Esophagus muscularis mucosa (tissue), 4 donors: ENCODE measurements at regions not wholly inside any gene's neighbourhood (a gene's known extent, or its start where the extent isn't known, plus 50 kb on each side); places are given as distances from the start of the nearest gene placed in this dataset.
A peak's percentile ranks its signal among the peaks of the same experiment; 100 is the strongest.

Experiments used
- DNase-seq: peaks from one replicate; pipeline ENCODE4 v3.0.0-alpha.2; 2017; ENCODE audit errors: extremely low spot score
- H3K27ac ChIP-seq, 4 donors: fragments of 200-600 bp; sonication (generic); replicated peaks in 1 of 4; 1 replicate in 3 of 4; 2 replicates in 1 of 4; pipeline ENCODE4 v1.5.1; 2016 to 2019; ENCODE audit warnings: mild to moderate bottlenecking in 1 of 4
- H3K27me3 ChIP-seq, 4 donors: fragments of 200-600 bp; sonication (generic); one replicate each; pipeline versions ENCODE4 v1.5.1 to v1.6.0; 2016 to 2019
- H3K36me3 ChIP-seq, 4 donors: fragments of 200-600 bp; sonication (generic); one replicate each; pipeline ENCODE4 v1.5.1; 2016 to 2019
- H3K4me1 ChIP-seq, 4 donors: fragments of 200-600 bp; sonication (generic); one replicate each; pipeline ENCODE4 v1.5.1; 2016 to 2019
- H3K4me3 ChIP-seq, 4 donors: fragments of 200-600 bp; sonication (generic); 1 replicate in 2 of 4; 2 replicates in 2 of 4; pipeline ENCODE4 v1.5.1; 2016 to 2019; ENCODE audit warnings: mild to moderate bottlenecking in 4 of 4, moderate library complexity in 1 of 4
- H3K9me3 ChIP-seq, 4 donors: fragments of 200-600 bp; sonication (generic); 1 replicate in 3 of 4; 2 replicates in 1 of 4; pipeline ENCODE4 v1.5.1; 2016 to 2019
- CTCF ChIP-seq, 3 experiments: fragments of 200-600 bp in 2 of 3; fragments of 450-650 bp in 1 of 3; sonication (generic) in 2 of 3; IDR thresholded peaks; one replicate each; pipeline ENCODE4 v1.5.1; 2017 to 2019; ENCODE audit warnings: antibody characterized with exemption in 3 of 3, mild to moderate bottlenecking in 2 of 3, moderate library complexity in 1 of 3
- EP300 ChIP-seq: sonication (generic); formaldehyde crosslinking; IDR thresholded peaks from one replicate; pipeline ENCODE4 v1.6.1; 2017; ENCODE audit warnings: antibody characterized with exemption
- POLR2A ChIP-seq: fragments of 450-650 bp; IDR thresholded peaks from one replicate; pipeline ENCODE4 v1.6.1; 2017; ENCODE audit warnings: antibody characterized with exemption, moderate library complexity, mild to moderate bottlenecking, low read depth
- POLR2AphosphoS5 ChIP-seq, 2 donors: sonication (generic); formaldehyde crosslinking; IDR thresholded peaks; one replicate each; pipeline ENCODE4 v1.6.1; 2017; ENCODE audit warnings: antibody characterized with exemption in 2 of 2
- WGBS: methylation state at CpG from one replicate; pipeline ENCODE4 v1.1.5; 2018; 5-methylcytosine and 5-hydroxymethylcytosine counted together
- intact Hi-C: fragments of 100-400 bp; cut with DNase I; formaldehyde crosslinking; loops from one replicate; pipeline ENCODE4 v1.15.1; 2023

DNA sequence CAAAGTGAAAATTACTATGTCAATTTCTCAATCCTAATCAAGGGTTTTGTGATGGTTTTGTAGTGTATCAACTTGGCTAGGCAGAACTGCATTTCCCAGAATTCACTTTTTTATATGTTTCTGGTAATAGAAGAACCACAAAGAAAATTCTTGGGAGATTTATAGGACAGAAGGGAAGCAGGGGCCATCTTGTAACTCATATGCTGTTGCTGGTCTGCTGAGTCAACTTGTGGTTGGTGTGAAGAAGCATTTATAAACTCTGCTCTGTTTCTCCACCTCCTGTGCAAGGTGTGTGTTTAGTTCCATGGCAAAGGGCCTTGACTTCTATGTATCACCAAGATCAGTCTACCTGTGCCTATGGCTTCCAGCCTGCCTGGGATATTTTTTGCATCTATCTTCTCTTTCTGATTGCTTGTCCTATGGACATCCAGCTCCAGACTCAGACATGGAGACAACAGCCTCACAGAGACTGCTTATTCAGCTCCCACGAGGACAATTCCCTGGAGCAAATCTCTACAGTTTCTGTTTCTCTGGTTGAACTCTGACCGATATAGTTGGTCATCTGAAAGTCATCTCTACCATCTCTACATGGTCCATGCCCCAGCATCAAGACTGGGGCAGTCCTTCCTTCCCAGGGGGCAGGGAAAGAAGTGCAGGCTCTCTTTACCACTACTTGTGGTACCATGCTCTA is 364.3 kb upstream of the DDHD1 start:
- no peak for DNase-seq
- intact Hi-C loops = no loop called here
- no peak overlapping the region for H3K4me3 ChIP-seq
- no peaks in the 10 kb centered on the region for H3K9me3 ChIP-seq
- 85% methylated on average over 2 of the region's 2 CpGs for WGBS
- H3K27me3 ChIP-seq = no peaks in the 10 kb centered on the region
- H3K27ac ChIP-seq = no peak overlapping the region
- peaks cover 0 to 10% (median 0%) of the 10 kb centered on the region in 4 donors for H3K4me1 ChIP-seq
- H3K36me3 ChIP-seq = no peaks in the 10 kb centered on the region
- no peak for TF ChIP-seq CTCF (IDR thresholded peaks at IDR 0.05)
- TF ChIP-seq POLR2A = no peak
- TF ChIP-seq EP300 = no peak
- TF ChIP-seq POLR2AphosphoS5 (IDR thresholded peaks at IDR 0.05) = no peak

- TF ChIP-seq CTCF (IDR thresholded peaks at IDR 0.05) (no peak), POLR2AphosphoS5 (IDR thresholded peaks at IDR 0.05) (no peak), EP300 (no peak), POLR2A (no peak)
- no peak for DNase-seq
- peaks cover 0 to 10% (median 0%) of the 10 kb centered on the region in 4 donors for H3K4me1 ChIP-seq
- WGBS = 72% methylated on average over 2 of the region's 2 CpGs
- no peaks in the 10 kb centered on the region for H3K36me3 ChIP-seq
- no peaks in the 10 kb centered on the region for H3K9me3 ChIP-seq
- H3K4me3 ChIP-seq = no peak overlapping the region
- no peaks in the 10 kb centered on the region for H3K27me3 ChIP-seq
- H3K27ac ChIP-seq = no peak overlapping the region
- intact Hi-C loops = no loop called here
These were observed 363.2 kb upstream of the DDHD1 start for GRCh38 chr14:53516261-53516774.

- no peak for DNase-seq
- WGBS = 67% methylated on average over 5 of the region's 5 CpGs
- Histone ChIP-seq H3K4me3 (no peak overlapping the region), H3K4me1 (peaks cover 0 to 10% (median 0%) of the 10 kb centered on the region in 4 donors), H3K27ac (no peak overlapping the region), H3K9me3 (no peaks in the 10 kb centered on the region), H3K27me3 (no peaks in the 10 kb centered on the region), H3K36me3 (no peaks in the 10 kb centered on the region)
- TF ChIP-seq POLR2AphosphoS5 (IDR thresholded peaks at IDR 0.05) = no peak
- TF ChIP-seq EP300 = no peak
- no peak for TF ChIP-seq CTCF (IDR thresholded peaks at IDR 0.05)
- TF ChIP-seq POLR2A = no peak
- intact Hi-C loops = no loop called here
These were observed 362.2 kb upstream of the DDHD1 start for GRCh38 chr14:53515276-53515675.

DNA sequence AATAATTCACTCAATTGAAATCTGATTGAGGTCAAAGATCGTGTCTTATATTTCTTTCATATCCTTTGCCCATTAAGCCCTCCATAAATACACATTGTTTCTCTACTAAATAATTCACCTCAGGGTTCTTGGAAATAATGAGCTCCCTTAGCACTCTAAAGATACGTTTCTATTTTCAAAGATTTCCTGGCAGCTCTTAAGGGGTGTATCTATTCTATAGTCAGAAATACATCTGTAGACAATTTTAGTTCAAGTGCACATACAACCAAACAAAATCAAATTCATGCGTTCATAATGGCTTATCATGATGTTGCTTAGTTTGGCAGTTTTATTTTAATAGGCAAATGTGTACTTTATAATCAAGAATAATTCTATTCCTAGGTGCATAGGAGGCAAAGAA is 361.1 kb upstream of the DDHD1 start:
- intact Hi-C loops = no loop called here
- Histone ChIP-seq H3K27ac (no peak overlapping the region), H3K27me3 (no peaks in the 10 kb centered on the region), H3K9me3 (no peaks in the 10 kb centered on the region), H3K36me3 (no peaks in the 10 kb centered on the region), H3K4me3 (no peak overlapping the region), H3K4me1 (peaks cover 0 to 19% (median 0%) of the 10 kb centered on the region in 4 donors)
- TF ChIP-seq POLR2AphosphoS5 (IDR thresholded peaks at IDR 0.05) (no peak), EP300 (no peak)
- WGBS = 90% methylated on average over 3 of the region's 3 CpGs
- DNase-seq = no peak

GRCh38 chr14:53510281-53510912 is 357.3 kb upstream of the DDHD1 start:
- intact Hi-C loops = no loop called here
- Histone ChIP-seq H3K36me3 (no peaks in the 10 kb centered on the region), H3K27ac (peak overlapping the region in 2 of 4 donors; percentile 58 to 66), H3K4me3 (no peak overlapping the region), H3K27me3 (no peaks in the 10 kb centered on the region), H3K9me3 (no peaks in the 10 kb centered on the region), H3K4me1 (peaks cover 0 to 12% (median 0%) of the 10 kb centered on the region in 4 donors)
- TF ChIP-seq CTCF (IDR thresholded peaks at IDR 0.05) (no peak), POLR2A (no peak), EP300 (no peak), POLR2AphosphoS5 (IDR thresholded peaks at IDR 0.05) (no peak)
- DNase-seq = no peak
